Hematopoietic multipotent progenitor cell treated with erythropoietin and hydrocortisone succinate and interleukin-3 and kit ligand, for 4 days (in vitro differentiated cells): ENCODE measurements at regions not wholly inside any gene's neighbourhood (a gene's known extent, or its start where the extent isn't known, plus 50 kb on each side); places are given as distances from the start of the nearest gene placed in this dataset.
"Not testable (repeated sequence)": the region's sequence is repeated elsewhere in the genome, so short reads cannot be mapped to it uniquely, and the experiment has no call there.

Experiments
- DNase-seq: peaks from one replicate; pipeline ENCODE4 v3.0.0-alpha.2; 2015

DNA sequence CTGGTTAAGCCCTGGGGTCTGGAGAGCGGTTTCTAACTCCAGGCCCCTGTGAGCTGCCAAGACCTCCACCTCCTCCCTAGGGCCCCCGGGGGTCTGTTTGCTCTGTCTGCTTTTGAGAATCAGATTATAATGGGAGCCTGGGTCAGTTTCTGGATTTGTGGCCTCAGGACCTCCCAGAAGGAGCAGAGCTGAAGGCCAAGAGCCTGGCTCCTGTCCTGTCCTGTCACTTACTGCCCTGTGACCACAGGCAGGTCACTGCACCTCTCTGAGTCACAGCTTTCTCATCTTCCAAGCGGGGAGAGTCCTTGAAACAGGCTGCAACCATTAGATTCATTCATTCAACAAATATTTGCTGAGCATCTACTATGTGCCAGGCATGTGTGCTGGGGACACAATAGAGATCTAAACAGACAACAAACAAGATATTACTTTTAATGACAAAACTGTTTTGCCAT, 87.3 kb upstream of the FGF3 start:
- DNase-seq = no peak

DNA sequence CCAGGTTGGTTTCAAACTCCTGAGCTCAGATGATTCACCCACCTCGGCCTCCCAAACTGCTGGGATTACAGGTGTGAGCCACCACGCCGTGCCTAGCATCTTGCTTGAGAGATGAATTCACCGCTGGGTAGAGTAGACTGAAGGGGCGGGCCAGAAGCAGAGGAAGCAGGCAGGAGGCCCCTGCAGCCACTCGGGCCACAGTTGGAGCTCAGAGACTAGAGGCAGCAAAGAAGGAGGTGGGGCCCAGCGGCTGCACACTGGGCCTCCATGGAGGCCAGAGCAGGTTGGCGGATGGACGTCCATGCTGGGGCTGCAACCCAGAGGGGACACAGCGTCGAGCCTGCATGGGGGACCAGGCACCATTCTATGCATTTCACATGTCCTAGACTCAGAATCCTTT, 88.4 kb upstream of the FGF3 start:
- no peak for DNase-seq

GRCh38 chr11:69908511-69909220, 89.5 kb upstream of the FGF3 start:
- DNase-seq = no peak

DNA sequence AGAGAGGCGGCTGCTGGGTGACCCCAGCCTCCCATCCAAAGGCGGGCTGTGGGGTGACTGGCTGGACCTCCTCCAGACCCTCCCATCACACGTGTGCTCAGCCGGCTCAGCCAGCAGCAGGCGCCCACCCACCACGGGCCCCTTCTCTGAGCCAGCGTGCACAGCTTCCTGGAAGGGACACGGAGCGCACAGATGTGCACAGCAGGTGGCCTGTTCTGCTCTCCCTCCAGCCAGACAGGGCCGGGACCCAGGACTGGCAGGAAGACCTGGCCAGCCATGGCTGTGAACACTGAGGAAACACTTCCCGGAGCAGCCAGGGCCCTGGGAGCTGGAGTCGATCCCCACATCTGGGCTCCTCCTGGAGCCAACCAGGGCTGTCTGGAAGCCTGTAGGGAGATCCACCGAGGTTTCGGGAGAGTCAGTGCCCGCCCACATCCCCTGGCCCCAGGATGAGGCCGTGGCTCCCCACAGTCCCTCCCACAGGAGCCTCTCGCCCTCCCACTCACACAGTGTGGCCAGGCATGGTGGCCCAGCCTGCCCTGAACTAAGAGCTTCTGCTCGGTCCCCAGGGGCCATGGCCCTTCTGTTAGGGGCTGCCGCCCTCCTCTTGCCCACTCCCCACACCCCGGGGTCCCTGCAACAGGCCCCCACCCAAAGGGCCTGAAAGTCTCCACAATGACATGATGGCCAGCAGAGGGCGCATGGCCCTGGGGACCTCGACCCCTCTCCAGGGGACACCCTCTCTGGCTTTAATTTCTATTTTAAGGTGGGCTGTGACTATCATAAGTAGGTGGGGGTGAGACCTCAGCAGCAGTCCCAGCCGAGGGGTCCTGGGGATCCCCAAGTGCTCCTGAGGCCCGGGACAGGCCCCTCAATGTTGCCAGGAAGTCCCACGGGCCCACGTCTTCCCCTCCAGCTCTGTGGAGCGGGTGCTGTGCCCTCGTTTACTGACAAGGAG, 90.6 kb upstream of the FGF3 start:
- DNase-seq = peak; percentile 40

DNA sequence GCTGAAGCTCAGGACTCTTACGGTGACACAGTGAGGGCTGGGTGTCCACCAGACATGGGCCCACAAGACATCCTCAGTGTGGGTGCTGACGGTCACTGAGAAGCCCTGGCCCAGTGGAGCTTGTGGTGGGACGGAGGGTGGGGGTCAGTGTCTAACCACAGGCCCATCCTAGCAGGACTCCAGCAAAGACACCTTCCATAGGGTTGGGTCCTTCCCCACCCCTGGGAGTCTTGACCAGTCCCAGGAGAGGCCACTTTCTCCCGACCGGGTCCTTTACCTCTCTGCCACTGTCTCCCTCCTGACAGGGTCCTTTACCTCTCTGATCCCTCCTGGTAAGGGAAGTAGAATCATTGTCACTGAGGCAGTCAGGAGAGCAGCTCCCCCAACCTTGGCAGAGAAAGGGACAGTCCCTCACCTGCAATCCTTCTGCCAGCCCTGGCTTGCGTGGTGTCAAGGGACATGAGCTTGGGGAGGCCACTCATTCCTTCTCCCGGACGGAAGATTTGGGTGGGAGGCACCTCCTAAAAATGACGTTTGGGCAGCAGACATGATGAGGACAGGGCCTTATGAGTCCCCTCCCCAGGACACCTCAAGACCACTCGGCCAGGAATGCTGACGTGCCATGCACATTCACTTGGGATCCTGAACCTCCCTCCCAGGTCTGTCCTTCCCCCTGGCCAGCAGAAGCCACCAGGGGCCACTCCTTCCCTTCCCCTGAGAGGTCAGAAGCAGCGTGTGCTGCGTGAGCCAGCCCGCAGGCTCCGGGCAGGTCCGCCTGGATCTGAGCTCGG, 91.5 kb upstream of the FGF3 start:
- DNase-seq = no peak

DNA sequence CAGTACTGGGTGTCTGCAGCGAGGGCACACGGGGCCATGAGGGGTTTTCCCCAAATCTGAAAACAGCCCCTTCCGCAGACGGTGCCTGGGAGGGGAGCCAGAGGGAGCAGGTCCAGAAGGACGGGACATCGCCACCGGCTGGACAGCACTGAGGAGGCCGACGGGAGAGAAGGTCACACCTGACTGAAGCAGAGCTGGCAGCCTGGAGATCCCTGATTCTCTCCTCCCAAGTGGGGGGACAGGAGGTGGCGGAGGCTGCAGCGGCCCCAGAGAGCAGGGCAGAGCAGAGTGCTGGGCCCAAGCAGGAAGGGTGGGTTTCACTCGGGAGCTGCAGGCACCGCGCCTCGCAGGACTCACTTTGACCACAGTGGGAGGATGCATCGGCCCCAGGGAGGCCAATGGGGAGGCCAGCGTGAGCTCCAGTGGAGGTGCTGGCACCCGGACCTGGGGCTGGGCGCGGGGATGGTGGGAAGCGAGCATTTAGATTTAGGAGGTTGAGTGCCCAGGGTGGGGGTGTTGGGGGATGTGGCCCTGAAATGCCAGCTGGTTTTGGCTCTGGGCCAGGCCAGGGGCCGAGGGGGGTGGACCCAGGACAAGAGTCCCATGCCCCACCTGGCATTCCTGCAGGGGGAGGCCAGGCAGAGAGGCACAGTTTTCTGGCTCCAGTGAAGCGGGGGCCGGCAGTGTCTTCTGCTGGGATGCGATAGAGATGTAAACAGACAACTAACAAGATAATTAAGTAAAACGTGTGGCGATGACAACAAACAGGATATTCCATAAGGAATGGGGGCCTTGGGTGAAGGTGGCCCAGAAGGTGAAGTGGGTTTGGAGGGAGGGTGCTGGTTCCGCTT, 92.3 kb upstream of the FGF3 start:
- no peak for DNase-seq

GRCh38 chr11:69912161-69912910, 93.1 kb upstream of the FGF3 start:
- DNase-seq = no peak

GRCh38 chr11:69912911-69913451, 93.8 kb upstream of the FGF3 start:
- DNase-seq = peak; percentile 71

GRCh38 chr11:69913591-69914285, 94.5 kb upstream of the FGF3 start:
- DNase-seq = no peak

- no peak for DNase-seq
Measured at GRCh38 chr11:69914286-69915150, 95.3 kb upstream of the FGF3 start.

GRCh38 chr11:69915151-69915500, 95.9 kb upstream of the FGF3 start:
- DNase-seq = no peak

DNA sequence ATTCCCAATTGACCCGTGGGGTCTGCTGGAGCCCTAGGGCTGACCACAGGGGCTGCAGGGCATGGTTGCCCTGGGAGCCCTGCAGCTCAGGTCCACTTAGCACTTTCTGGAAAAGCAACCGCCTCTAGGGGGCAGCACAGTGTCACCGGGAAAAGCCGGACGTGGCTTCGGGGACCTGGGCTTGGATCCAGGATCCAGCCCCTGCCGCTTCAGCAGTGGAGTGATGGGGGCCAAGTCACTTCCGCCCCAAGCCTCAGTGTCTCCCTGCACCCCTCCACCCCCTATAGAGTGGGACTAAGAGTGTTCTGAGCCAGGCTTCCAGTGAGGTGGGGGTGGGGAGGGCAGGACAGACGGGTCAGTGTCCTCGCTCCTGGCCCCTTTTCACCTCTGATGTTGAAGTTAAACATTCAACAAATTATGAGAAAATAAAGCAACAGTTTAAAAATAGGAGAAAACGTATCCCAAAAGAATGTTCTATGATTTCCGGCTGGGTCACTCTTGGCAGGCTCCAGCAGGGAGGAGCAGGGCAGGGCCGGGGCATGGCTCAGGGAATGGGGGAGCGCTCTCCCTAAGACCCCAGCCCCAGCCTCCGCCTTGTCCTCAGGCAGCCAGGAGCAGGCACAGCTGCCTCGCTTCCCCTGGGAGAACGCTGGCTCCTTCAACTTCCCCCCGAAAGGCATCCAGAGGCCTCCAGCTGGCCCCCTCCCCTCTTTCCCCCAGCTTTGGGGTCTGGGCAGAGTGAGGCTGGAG, 96.5 kb upstream of the FGF3 start:
- peak; percentile 79 for DNase-seq

DNA sequence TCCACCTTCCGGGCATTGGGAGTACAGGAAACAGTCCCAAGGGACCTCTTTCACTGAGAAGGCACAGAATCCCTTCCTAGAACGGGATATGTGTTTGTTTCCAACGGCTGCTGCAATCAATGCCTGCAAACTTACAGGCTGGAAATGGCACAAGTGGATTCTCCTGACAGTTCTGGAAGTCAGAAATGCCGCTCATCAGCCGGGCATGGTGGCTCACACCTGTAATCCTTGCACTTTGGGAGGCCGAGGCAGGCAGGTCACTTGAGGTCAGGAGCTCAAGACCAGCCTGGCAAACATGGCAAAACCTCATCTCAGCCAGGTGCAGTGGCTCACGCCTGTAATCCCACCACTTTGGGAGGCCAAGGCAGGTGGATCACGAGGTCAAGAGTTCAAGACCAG, 97.0 kb upstream of the FGF3 start:
- DNase-seq = not testable (repeated sequence)

- no peak for DNase-seq
Measured at GRCh38 chr11:69916806-69917387, 97.7 kb upstream of the FGF3 start.

DNA sequence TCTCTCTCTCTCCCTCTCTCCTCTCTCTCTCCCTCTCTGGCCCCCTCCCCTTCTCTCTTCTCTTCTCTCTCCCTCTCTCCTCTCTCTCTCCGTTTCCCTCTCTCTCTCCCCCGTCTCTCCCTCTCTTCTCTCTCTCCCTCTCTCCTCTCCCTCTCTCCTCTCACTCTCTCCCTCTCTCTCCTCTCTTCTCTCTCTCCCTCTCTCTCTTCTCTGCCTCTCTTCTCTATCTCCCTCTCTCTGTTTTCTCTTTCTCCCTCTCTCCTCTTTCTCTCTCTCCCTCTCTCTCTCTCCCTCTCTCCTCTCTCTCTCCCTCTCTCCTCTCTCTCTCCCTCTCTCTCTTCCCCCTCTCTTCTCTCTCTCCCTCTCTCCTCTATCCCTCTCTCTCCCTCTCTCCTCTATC, 98.3 kb upstream of the FGF3 start:
- no peak for DNase-seq

DNA sequence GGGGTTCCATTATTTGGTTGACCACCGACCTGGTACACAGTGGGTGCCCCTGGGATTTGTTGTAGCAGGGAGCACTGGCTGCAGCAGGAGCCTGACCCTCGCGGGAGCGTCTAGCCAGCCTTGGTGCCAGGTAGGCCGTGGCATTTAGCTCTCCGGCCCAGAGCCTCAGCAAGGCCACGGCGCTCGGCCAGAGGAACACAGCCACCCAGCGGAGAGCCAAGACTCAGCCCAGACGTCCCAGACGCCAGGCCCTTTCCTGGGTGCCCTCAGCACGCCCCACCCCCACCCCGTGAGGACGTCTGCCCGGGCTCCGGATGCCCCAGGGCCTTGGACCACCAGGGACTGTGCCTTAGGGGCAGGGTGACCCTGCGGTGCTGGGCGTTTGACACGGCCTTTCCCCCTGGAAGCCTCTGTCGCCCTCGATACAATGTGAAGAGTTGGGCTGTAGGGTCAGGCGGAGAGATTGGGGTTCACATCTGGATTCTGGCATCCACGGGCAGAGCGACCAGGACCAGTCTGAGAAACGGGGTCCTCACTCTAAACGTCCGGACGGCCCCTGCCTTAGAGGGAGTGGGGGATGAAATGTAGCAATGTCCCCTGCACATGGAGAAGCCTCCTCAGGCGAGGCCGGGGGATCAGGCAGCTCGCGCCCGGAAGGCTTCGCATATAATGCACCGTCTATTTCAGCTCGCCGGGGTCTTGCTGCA, 99.2 kb upstream of the FGF3 start:
- no peak for DNase-seq

DNA sequence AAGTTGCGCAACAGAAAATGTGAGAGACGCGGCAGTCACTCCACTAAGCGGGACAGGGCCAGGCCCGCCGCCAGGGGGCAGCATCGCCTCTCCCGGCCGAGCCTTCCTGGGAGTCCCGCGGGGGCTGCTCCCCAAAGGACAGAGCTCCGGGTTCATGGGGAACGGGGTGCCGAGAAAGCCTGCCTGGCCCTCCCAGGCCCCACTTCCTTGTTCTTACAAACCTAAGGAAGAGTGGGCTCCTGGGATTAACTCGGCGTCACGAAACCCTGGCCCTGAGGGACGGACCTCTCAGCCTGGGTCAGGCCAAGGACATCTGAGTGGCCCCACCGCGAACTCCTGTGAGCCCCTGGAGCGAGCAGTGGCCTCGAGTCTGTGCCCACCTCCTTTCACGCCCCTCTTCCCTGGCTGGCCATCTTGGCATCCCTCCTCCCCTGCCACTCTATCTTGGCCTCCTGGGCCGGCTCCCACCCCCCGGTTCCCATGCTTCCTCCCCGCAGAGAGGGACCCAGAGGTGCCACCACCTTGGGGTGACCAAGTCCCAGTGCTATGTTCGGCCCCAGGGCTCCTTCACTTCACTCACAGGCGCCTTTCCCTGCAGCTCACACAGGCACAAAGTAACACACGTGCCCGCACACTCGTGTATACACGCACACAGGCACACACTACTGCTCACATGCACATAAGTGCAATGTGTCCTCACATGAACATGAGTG, 99.9 kb upstream of the FGF3 start:
- peak; percentile 82 for DNase-seq
